Mesendoderm (in vitro differentiated cells): ENCODE measurements at regions not wholly inside any gene's neighbourhood (a gene's known extent, or its start where the extent isn't known, plus 50 kb on each side); places are given as distances from the start of the nearest gene placed in this dataset.

ENCODE experiments used
- DNase-seq: peaks from one replicate; pipeline ENCODE4 v3.0.0; 2013
- H2AK5ac ChIP-seq: 2 replicates; pipeline ENCODE4 v1.6.1; 2013; ENCODE audit warnings: low read length, inconsistent platforms
- H2BK120ac ChIP-seq: 2 replicates; pipeline ENCODE4 v1.6.1; 2013; ENCODE audit warnings: low read depth, mild to moderate bottlenecking, low read length, moderate library complexity, mixed read lengths
- H2BK15ac ChIP-seq: replicated peaks from 2 replicates; pipeline ENCODE4 v1.6.1; 2013; ENCODE audit warnings: low read depth, mild to moderate bottlenecking, moderate library complexity
- H2BK5ac ChIP-seq: 2 replicates; pipeline ENCODE4 v1.6.1; 2013; ENCODE audit warnings: low read length, inconsistent platforms
- H3K18ac ChIP-seq: 2 replicates; pipeline ENCODE4 v1.6.1; 2013; ENCODE audit warnings: mild to moderate bottlenecking, low read length, mixed read lengths
- H3K23ac ChIP-seq: one replicate; pipeline ENCODE4 v1.6.1; 2013; ENCODE audit warnings: low read length
- H3K27ac ChIP-seq: 2 replicates; pipeline ENCODE4 v1.5.1; 2013; ENCODE audit warnings: low read depth, mild to moderate bottlenecking, inconsistent platforms, low read length, moderate library complexity
- H3K27me3 ChIP-seq: 2 replicates; pipeline ENCODE4 v1.6.1; 2013; ENCODE audit warnings: low read length, control low read depth, mild to moderate bottlenecking, inconsistent platforms; ENCODE audit not compliant: insufficient read depth, poor library complexity
- H3K36me3 ChIP-seq: 2 replicates; pipeline ENCODE4 v1.6.1; 2013; ENCODE audit warnings: low read length, inconsistent platforms; ENCODE audit not compliant: control insufficient read depth, insufficient read depth
- H3K4ac ChIP-seq: one replicate; pipeline ENCODE4 v1.6.1; 2013; ENCODE audit warnings: low read depth, mild to moderate bottlenecking, low read length, moderate library complexity
- H3K4me1 ChIP-seq: 2 replicates; pipeline ENCODE4 v1.6.1; 2013; ENCODE audit warnings: low read depth, low read length, inconsistent platforms; ENCODE audit not compliant: control insufficient read depth
- H3K4me2 ChIP-seq: 2 replicates; pipeline ENCODE4 v1.6.1; 2013; ENCODE audit warnings: low read length
- H3K4me3 ChIP-seq: 2 replicates; pipeline ENCODE4 v1.5.1; 2013; ENCODE audit warnings: mild to moderate bottlenecking, low read length
- H3K56ac ChIP-seq: one replicate; pipeline ENCODE4 v1.6.1; 2013; ENCODE audit warnings: low read length
- H3K79me1 ChIP-seq: 2 replicates; pipeline ENCODE4 v1.6.1; 2013; ENCODE audit warnings: low read length, inconsistent platforms
- H3K79me2 ChIP-seq: 2 replicates; pipeline ENCODE4 v1.6.1; 2013; ENCODE audit warnings: mild to moderate bottlenecking, low read length; ENCODE audit not compliant: control insufficient read depth, insufficient read depth
- H3K9ac ChIP-seq: 2 replicates; pipeline ENCODE4 v1.6.1; 2013; ENCODE audit warnings: low read length, inconsistent platforms
- H4K5ac ChIP-seq: one replicate; pipeline ENCODE4 v1.6.1; 2013; ENCODE audit warnings: low read length
- H4K8ac ChIP-seq: one replicate; pipeline ENCODE4 v1.6.1; 2013; ENCODE audit warnings: low read depth, mild to moderate bottlenecking, control low read depth, low read length, moderate library complexity
- WGBS: extraction: QIAGEN DNeasy Blood & Tissue Kit; methylation state at CpG from one replicate; pipeline ENCODE4 v1.1.7; 2013; ENCODE audit warnings: low lambda C conversion rate, missing lambda C conversion rate; ENCODE audit not compliant: insufficient coverage; ENCODE audit errors: extremely low coverage; 5-methylcytosine and 5-hydroxymethylcytosine counted together

DNA sequence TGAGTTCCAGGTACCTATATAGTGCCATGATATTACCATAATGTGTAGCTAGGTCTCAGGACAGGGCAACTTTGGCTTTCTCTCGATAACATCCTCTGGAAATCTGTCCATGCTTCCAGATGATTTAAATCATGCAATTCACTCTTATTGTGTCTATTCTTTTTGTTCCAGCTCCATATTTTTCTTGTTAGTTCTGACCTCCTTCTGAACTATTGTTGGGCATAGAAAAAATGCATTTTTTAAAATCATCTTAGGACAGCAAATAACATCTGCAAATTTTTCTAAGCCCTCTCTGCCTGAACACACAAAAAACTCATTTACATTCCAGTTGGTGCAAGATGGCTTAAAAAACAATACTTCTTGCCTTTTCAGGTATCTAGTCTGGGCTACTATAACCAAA lies 1561.0 kb upstream of the MIR17HG start:
- no peak overlapping the region for H3K4me2 ChIP-seq
- no peaks in the 10 kb centered on the region for H3K4me1 ChIP-seq
- H4K8ac ChIP-seq: no peak overlapping the region
- H3K56ac ChIP-seq: no peak overlapping the region
- no peak overlapping the region for H2BK5ac ChIP-seq
- no peak overlapping the region for H3K18ac ChIP-seq
- no peaks in the 10 kb centered on the region for H3K79me1 ChIP-seq
- no peak overlapping the region for H4K5ac ChIP-seq
- DNase-seq: no peak
- no peaks in the 10 kb centered on the region for H3K27me3 ChIP-seq
- H3K4me3 ChIP-seq: no peak overlapping the region
- no peak overlapping the region for H3K4ac ChIP-seq
- H3K27ac ChIP-seq: no peak overlapping the region
- H3K79me2 ChIP-seq: no peaks in the 10 kb centered on the region
- no peak overlapping the region for H3K9ac ChIP-seq
- H2AK5ac ChIP-seq: no peak overlapping the region
- WGBS: no CpG with 5 or more reads among the region's 1 CpG
- H3K23ac ChIP-seq: no peak overlapping the region
- no peaks in the 10 kb centered on the region for H3K36me3 ChIP-seq
- H2BK15ac ChIP-seq: no peak overlapping the region
- H2BK120ac ChIP-seq: no peak overlapping the region

DNA sequence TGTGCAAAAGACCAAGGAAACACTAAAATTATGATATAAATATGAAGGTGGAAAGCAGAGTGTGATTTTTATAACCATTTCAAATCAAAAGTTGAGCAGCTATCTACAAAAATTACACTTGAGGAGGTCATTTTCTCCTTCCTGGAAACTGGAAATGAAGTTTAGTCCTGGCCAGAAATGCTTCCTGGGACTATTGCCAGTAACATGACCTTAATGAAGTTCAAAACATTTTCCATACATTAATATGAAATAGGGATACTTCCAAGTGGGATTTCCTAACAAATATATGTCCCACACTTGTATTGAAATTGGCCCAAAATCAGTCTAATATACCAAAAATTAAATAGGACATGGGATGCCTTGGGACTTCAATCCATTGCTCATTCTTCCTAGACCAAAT lies 1556.8 kb upstream of the MIR17HG start:
- no peak overlapping the region for H3K23ac ChIP-seq
- H2BK120ac ChIP-seq: no peak overlapping the region
- H3K9ac ChIP-seq: no peak overlapping the region
- no peak for DNase-seq
- H3K4ac ChIP-seq: no peak overlapping the region
- H3K18ac ChIP-seq: no peak overlapping the region
- no peaks in the 10 kb centered on the region for H3K79me1 ChIP-seq
- H3K4me3 ChIP-seq: no peak overlapping the region
- no peaks in the 10 kb centered on the region for H3K36me3 ChIP-seq
- H2AK5ac ChIP-seq: no peak overlapping the region
- no peak overlapping the region for H4K5ac ChIP-seq
- H3K4me2 ChIP-seq: no peak overlapping the region
- no peaks in the 10 kb centered on the region for H3K27me3 ChIP-seq
- no peaks in the 10 kb centered on the region for H3K4me1 ChIP-seq
- H3K27ac ChIP-seq: no peak overlapping the region
- H2BK5ac ChIP-seq: no peak overlapping the region
- H3K56ac ChIP-seq: no peak overlapping the region
- H2BK15ac ChIP-seq: no peak overlapping the region
- H4K8ac ChIP-seq: no peak overlapping the region
- H3K79me2 ChIP-seq: no peaks in the 10 kb centered on the region

DNA sequence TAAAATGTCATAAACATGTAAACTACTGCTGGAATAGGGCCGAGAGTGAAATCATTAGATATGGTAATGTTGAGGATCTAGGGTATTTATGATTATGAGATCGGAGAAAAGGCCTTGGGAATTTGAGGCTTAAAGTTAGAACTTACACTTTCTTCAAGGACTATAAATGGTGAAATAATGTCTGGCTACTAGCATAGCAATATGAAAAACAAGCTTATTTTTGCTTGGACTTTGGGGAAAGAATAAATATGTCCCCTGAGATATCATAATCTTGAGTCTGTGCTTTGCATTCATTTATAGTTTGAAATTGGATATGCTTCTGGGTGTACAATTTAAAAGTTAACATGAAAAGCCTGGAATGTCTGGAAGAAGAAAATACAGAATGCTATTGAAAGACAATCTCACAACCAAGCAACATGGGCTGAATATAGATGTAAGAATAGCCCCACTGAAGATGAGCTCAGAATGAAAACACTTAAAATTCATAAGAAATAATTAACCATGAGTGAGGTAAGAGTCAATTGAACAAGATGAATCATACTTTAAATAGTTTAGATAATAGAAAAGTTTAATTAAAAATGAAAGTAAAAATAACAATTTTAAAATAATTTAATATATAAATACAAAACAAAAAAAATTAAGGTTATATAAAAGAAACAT lies 1555.4 kb upstream of the MIR17HG start:
- Histone ChIP-seq H4K8ac (no peak overlapping the region), H3K36me3 (no peaks in the 10 kb centered on the region), H3K56ac (no peak overlapping the region), H2AK5ac (no peak overlapping the region), H2BK120ac (no peak overlapping the region), H3K79me2 (no peaks in the 10 kb centered on the region), H3K27me3 (no peaks in the 10 kb centered on the region), H3K79me1 (no peaks in the 10 kb centered on the region), H3K9ac (no peak overlapping the region), H3K4me1 (no peaks in the 10 kb centered on the region), H3K4ac (no peak overlapping the region), H4K5ac (no peak overlapping the region), H3K27ac (no peak overlapping the region), H2BK5ac (no peak overlapping the region), H3K18ac (no peak overlapping the region), H3K4me3 (no peak overlapping the region), H2BK15ac (no peak overlapping the region), H3K4me2 (no peak overlapping the region), H3K23ac (no peak overlapping the region)
- no CpG with 5 or more reads among the region's 2 CpGs for WGBS
- no peak for DNase-seq

DNA sequence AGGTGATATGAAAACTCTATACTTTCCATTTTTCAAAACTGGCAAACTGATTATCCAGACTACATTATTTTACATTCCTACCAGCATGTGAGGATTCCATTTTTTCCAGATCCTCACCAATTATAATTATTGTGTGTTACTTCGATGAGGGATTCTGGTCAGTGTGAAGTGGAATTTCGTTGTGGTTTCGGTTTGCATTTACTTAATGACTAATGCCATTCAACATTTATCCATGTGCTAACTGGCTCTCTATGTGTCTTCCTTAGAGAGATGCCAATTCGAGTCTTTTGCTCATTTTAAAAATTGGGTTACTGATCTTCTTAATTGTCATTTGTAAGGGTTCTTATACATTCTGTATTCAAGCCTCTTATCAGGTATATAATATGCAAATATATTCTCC lies 1551.3 kb upstream of the MIR17HG start:
- no peaks in the 10 kb centered on the region for H3K79me1 ChIP-seq
- no peak overlapping the region for H3K4me2 ChIP-seq
- H3K23ac ChIP-seq: no peak overlapping the region
- no peaks in the 10 kb centered on the region for H3K4me1 ChIP-seq
- no peak overlapping the region for H2BK5ac ChIP-seq
- no CpG with 5 or more reads among the region's 4 CpGs for WGBS
- no peak overlapping the region for H2AK5ac ChIP-seq
- H3K27me3 ChIP-seq: no peaks in the 10 kb centered on the region
- H2BK120ac ChIP-seq: no peak overlapping the region
- no peak overlapping the region for H3K27ac ChIP-seq
- no peak overlapping the region for H3K56ac ChIP-seq
- H3K9ac ChIP-seq: no peak overlapping the region
- H3K4ac ChIP-seq: no peak overlapping the region
- H4K5ac ChIP-seq: no peak overlapping the region
- no peaks in the 10 kb centered on the region for H3K79me2 ChIP-seq
- no peak for DNase-seq
- no peak overlapping the region for H3K4me3 ChIP-seq
- H3K18ac ChIP-seq: no peak overlapping the region
- H3K36me3 ChIP-seq: no peaks in the 10 kb centered on the region
- no peak overlapping the region for H2BK15ac ChIP-seq
- no peak overlapping the region for H4K8ac ChIP-seq

DNA sequence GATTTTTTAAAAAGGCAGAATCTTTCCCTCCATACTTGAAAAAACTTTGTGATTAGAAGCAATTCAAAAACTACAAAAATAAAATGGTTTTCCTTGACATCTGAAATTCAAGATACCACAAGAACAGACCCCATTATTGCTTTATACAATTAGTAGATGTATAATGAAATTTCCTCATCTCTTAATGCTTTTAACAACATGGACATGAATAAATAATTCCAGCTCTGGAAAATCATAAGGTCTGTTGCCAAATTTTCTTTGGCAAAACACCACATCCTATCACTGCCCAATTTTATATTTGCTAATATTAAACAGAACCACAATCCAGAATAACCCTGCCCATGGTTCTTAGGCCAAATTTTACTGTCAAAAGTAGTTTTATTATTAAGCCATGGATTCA lies 1543.6 kb upstream of the MIR17HG start:
- no peak overlapping the region for H3K56ac ChIP-seq
- no peaks in the 10 kb centered on the region for H3K36me3 ChIP-seq
- no peak overlapping the region for H2BK15ac ChIP-seq
- no peak overlapping the region for H3K4me2 ChIP-seq
- no peaks in the 10 kb centered on the region for H3K79me1 ChIP-seq
- H3K9ac ChIP-seq: no peak overlapping the region
- no peak overlapping the region for H4K8ac ChIP-seq
- H3K23ac ChIP-seq: no peak overlapping the region
- no peaks in the 10 kb centered on the region for H3K79me2 ChIP-seq
- no peaks in the 10 kb centered on the region for H3K27me3 ChIP-seq
- H4K5ac ChIP-seq: no peak overlapping the region
- H2AK5ac ChIP-seq: no peak overlapping the region
- DNase-seq: no peak
- no peak overlapping the region for H3K18ac ChIP-seq
- H2BK120ac ChIP-seq: no peak overlapping the region
- no peak overlapping the region for H3K27ac ChIP-seq
- no peak overlapping the region for H2BK5ac ChIP-seq
- H3K4me1 ChIP-seq: no peaks in the 10 kb centered on the region
- H3K4me3 ChIP-seq: no peak overlapping the region
- no peak overlapping the region for H3K4ac ChIP-seq

DNA sequence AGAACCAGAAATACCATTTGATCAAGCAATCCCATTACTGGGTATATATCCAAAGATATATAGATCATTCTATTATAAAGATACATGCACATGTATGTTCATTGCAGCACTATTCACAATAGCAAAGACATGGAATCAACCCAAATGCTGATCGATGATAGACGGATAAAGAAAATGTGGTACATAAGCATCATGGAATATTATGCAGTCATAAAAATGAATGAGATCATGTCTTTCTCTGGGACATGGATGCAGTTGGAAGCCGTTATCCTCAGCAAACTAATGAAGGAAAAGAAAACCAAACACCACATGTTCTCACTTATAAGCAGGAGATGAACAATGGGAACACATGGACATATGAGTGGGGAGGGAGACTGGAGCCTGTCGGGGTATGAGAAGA lies 1540.9 kb upstream of the MIR17HG start:
- Histone ChIP-seq H3K27ac (no peak overlapping the region), H2BK15ac (no peak overlapping the region), H3K56ac (no peak overlapping the region), H3K23ac (no peak overlapping the region), H2BK120ac (no peak overlapping the region), H3K79me1 (no peaks in the 10 kb centered on the region), H2BK5ac (no peak overlapping the region), H3K9ac (no peak overlapping the region), H3K4me2 (no peak overlapping the region), H3K27me3 (no peaks in the 10 kb centered on the region), H4K8ac (no peak overlapping the region), H3K36me3 (no peaks in the 10 kb centered on the region), H3K79me2 (no peaks in the 10 kb centered on the region), H3K4me3 (no peak overlapping the region), H2AK5ac (no peak overlapping the region), H4K5ac (no peak overlapping the region), H3K18ac (no peak overlapping the region), H3K4ac (no peak overlapping the region), H3K4me1 (no peaks in the 10 kb centered on the region)
- no CpG with 5 or more reads among the region's 4 CpGs for WGBS
- no peak for DNase-seq
